DOHH2 (cell line): ENCODE measurements at regions not wholly inside any gene's neighbourhood (a gene's known extent, or its start where the extent isn't known, plus 50 kb on each side); places are given as distances from the start of the nearest gene placed in this dataset.

ENCODE experiments used
- EZH2phosphoT487 ChIP-seq: fragments of 200-600 bp; sonication (generic); IDR thresholded peaks from 2 replicates; pipeline ENCODE4 v1.6.1; 2017; ENCODE audit warnings: borderline replicate concordance, mild to moderate bottlenecking, antibody characterized with exemption, low read length, moderate library complexity, mixed read lengths
- TF ChIP-seq, protein P1 (sequence below): fragments of 200-600 bp; sonication (generic); IDR thresholded peaks from one replicate; pipeline ENCODE4 v1.5.1; 2014; ENCODE audit warnings: antibody characterized with exemption, mild to moderate bottlenecking, low read depth, low read length; ENCODE audit not compliant: poor library complexity, severe bottlenecking

DNA sequence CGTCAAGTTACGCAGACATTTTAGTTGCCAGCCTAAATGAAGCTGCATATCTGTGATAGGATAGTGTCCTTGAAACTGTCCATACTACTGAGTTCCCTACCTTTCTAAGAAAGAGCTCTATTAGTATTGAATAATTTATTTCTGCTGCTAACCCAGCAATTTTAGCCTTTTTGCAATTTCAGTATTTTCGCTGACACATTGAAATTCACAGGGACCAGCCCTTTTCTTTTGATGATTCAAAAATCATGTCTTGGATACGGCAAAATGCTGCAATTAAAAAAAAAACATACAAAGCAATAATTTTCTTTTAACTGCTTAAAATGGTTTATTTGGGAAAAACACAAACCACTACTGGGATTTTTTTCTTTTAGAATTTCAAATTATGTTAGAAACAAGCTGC is 563.3 kb downstream of the TBC1D32 start:
- TF ChIP-seq, protein P1, sequence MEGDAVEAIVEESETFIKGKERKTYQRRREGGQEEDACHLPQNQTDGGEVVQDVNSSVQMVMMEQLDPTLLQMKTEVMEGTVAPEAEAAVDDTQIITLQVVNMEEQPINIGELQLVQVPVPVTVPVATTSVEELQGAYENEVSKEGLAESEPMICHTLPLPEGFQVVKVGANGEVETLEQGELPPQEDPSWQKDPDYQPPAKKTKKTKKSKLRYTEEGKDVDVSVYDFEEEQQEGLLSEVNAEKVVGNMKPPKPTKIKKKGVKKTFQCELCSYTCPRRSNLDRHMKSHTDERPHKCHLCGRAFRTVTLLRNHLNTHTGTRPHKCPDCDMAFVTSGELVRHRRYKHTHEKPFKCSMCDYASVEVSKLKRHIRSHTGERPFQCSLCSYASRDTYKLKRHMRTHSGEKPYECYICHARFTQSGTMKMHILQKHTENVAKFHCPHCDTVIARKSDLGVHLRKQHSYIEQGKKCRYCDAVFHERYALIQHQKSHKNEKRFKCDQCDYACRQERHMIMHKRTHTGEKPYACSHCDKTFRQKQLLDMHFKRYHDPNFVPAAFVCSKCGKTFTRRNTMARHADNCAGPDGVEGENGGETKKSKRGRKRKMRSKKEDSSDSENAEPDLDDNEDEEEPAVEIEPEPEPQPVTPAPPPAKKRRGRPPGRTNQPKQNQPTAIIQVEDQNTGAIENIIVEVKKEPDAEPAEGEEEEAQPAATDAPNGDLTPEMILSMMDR: no peak
- no peak for TF ChIP-seq EZH2phosphoT487
